ENCODE measurements at regions not wholly inside any gene's neighbourhood (a gene's known extent, or its start where the extent isn't known, plus 50 kb on each side); places are given as distances from the start of the nearest gene placed in this dataset.

DNA sequence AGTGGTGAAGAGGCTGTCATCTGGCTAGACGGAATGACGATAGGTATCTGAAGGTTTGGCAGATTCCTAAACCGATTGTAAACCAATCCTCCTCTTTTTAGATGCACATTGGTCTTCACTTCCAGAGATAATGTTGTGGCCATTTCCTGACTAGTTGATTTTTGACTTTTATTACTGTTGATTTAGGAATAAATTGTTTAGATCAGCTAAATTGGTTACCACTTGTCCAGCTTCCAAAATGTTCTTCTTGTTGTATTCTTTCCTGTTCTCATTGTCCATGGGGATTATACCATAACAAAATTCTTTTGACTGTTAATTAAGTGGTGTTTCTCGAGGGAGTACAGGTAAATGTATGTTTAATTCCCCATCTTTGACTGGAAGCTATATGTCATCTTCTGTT lies 119.7 kb downstream of the MACROH2A1 start:
- Histone ChIP-seq H3K27ac (no peak overlapping the region), H3K36me3 (no peaks in the 10 kb centered on the region), H3K27me3 (no peaks in the 10 kb centered on the region), H3K4me3 (no peak overlapping the region), H3K4me1 (no peaks in the 10 kb centered on the region), H3K9me3 (no peaks in the 10 kb centered on the region)
- no peak for TF ChIP-seq POLR2A (IDR thresholded peaks at IDR 0.05)
- TF ChIP-seq POLR2AphosphoS5 (IDR thresholded peaks at IDR 0.05), result no peak
- TF ChIP-seq, protein P1, sequence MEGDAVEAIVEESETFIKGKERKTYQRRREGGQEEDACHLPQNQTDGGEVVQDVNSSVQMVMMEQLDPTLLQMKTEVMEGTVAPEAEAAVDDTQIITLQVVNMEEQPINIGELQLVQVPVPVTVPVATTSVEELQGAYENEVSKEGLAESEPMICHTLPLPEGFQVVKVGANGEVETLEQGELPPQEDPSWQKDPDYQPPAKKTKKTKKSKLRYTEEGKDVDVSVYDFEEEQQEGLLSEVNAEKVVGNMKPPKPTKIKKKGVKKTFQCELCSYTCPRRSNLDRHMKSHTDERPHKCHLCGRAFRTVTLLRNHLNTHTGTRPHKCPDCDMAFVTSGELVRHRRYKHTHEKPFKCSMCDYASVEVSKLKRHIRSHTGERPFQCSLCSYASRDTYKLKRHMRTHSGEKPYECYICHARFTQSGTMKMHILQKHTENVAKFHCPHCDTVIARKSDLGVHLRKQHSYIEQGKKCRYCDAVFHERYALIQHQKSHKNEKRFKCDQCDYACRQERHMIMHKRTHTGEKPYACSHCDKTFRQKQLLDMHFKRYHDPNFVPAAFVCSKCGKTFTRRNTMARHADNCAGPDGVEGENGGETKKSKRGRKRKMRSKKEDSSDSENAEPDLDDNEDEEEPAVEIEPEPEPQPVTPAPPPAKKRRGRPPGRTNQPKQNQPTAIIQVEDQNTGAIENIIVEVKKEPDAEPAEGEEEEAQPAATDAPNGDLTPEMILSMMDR (IDR thresholded peaks at IDR 0.05), result no peak
- intact Hi-C loops (cut with DNase I; ENCODE audit: low total_unique reads), result no loop called here
- no peak for DNase-seq (ENCODE audit: low spot score in 2 of 2)

DNA sequence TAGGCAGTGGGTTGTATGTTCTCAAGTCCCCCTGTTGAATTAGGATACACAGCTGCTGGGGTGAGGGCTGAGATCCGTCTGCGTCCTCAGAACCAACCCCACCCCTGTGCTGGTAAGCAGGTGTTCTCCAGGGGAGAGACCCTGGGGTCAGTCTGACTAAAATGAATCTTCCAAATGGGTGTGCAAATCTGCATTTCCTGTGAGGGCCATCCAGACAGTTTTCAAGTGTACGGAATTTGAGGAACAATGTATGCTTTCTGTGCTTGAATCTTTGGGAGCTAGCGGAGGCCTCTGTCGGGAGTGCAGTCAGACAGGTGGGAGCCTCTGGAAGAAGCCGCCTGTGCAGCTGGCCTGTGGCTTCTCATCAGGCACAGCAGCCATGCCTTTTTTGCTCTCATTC lies 122.9 kb downstream of the MACROH2A1 start:
- DNase-seq (ENCODE audit: low spot score in 2 of 2), result no peak
- H3K27ac ChIP-seq, result no peak overlapping the region
- intact Hi-C loops (cut with DNase I; ENCODE audit: low total_unique reads), result no loop called here
- H3K27me3 ChIP-seq, result no peaks in the 10 kb centered on the region
- H3K9me3 ChIP-seq, result no peaks in the 10 kb centered on the region
- no peaks in the 10 kb centered on the region for H3K4me1 ChIP-seq
- no peak for TF ChIP-seq POLR2A (IDR thresholded peaks at IDR 0.05)
- TF ChIP-seq POLR2AphosphoS5 (IDR thresholded peaks at IDR 0.05), result no peak
- TF ChIP-seq, protein P1 (IDR thresholded peaks at IDR 0.05), result no peak
- H3K36me3 ChIP-seq, result no peaks in the 10 kb centered on the region
- H3K4me3 ChIP-seq, result no peak overlapping the region

DNA sequence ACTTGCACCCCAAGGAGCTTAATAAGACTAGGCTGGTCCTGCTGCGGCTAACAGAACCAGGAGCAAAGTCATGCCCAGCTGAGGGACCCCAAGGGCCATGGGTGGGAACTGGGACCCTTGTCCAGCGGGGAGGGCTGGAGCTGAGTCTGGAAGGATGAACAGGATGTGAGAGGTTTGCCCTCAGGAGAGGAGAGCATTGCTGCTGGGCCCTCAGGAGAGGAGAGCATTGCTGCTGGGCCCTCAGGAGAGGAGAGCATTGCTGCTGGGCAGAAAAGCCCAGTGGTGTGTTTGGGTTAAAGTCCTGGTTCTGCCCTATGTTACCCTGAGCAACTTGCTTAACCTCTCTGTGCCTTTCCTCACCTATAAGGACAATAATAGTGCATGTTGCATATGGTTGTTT lies 125.8 kb downstream of the MACROH2A1 start:
- Histone ChIP-seq H3K4me3 (no peak overlapping the region), H3K4me1 (no peaks in the 10 kb centered on the region), H3K9me3 (no peaks in the 10 kb centered on the region), H3K27me3 (no peaks in the 10 kb centered on the region), H3K36me3 (no peaks in the 10 kb centered on the region), H3K27ac (no peak overlapping the region)
- no peak for DNase-seq (ENCODE audit: low spot score in 2 of 2)
- TF ChIP-seq POLR2AphosphoS5 (IDR thresholded peaks at IDR 0.05) (no peak), POLR2A (IDR thresholded peaks at IDR 0.05) (no peak)
- intact Hi-C loops (cut with DNase I; ENCODE audit: low total_unique reads), result no loop called here

DNA sequence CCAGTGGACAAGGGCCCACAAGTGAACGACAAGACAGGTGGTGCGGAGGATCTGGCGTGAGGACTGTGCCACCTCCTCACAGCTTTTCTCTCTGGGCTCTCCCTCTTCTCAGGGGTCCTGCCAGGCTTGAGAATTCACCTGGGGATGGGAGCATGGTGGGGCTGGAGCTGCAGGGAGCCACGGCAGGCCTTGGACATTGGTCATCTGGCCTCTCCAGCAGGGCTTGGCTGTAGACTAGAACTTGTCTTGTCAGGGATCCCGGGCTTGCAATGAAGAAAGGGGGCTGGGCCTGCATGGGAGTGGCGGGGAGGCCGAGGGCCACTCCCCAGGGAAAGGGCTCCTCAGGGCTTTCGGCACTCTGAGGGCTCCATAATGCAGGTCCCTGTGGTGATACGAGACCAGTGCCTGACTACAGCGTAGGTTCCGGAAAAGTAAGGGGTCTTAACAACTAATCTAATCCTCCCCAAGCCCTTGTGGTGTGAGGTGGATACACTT lies 126.7 kb downstream of the MACROH2A1 start:
- TF ChIP-seq, protein P1 (IDR thresholded peaks at IDR 0.05), result no peak
- TF ChIP-seq POLR2A (IDR thresholded peaks at IDR 0.05), result no peak
- no peak for TF ChIP-seq POLR2AphosphoS5 (IDR thresholded peaks at IDR 0.05)
- Histone ChIP-seq H3K4me3 (no peak overlapping the region), H3K27ac (no peak overlapping the region), H3K9me3 (no peaks in the 10 kb centered on the region), H3K4me1 (no peaks in the 10 kb centered on the region), H3K36me3 (no peaks in the 10 kb centered on the region), H3K27me3 (no peaks in the 10 kb centered on the region)
- intact Hi-C loops (cut with DNase I; ENCODE audit: low total_unique reads), result no loop called here
- DNase-seq (ENCODE audit: low spot score in 2 of 2), result no peak

DNA sequence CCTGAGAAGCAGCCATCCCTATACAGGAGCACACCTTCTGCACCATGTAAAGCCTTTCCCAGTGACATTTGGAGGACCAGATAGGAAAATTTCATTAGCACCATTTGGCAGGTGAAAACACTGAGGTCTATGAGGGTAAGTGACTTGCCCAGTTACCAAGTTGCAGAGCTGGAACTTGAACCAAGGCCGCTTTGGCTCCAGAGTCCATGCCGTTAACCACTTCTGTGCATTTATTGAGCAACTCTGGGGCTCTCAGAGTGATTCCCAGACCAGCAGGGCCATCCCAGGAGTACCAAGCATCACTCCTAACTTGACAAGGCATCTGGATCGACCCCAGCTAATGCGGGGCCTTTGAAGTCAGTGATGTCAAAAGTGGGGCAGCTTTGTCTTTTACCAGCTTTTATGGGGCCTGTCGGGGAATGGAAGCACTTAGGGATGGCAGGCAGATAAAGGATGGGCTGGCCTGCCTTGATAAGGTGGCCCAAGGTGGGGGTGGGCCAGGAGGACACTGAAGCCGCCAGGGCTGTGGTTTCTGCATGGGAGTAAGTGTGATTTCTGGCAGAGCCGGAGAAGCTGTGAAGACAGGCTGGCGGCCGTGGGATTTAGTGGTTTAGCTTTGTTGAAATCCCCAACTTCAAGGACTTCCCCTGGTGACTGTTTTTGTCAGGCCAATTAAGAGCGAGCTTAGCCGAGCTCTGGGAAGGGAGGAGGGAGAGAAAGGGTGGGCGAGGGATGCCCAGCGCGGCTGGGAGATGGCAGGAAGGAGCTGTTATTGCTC lies 127.3 kb downstream of the MACROH2A1 start:
- no peaks in the 10 kb centered on the region for H3K9me3 ChIP-seq
- intact Hi-C loops (cut with DNase I; ENCODE audit: low total_unique reads), result no loop called here
- TF ChIP-seq POLR2AphosphoS5 (IDR thresholded peaks at IDR 0.05), result no peak
- TF ChIP-seq POLR2A (IDR thresholded peaks at IDR 0.05), result no peak
- TF ChIP-seq, protein P1 (IDR thresholded peaks at IDR 0.05), result no peak
- H3K27ac ChIP-seq, result no peak overlapping the region
- no peaks in the 10 kb centered on the region for H3K36me3 ChIP-seq
- no peak overlapping the region for H3K4me3 ChIP-seq
- no peaks in the 10 kb centered on the region for H3K4me1 ChIP-seq
- no peak for DNase-seq (ENCODE audit: low spot score in 2 of 2)
- H3K27me3 ChIP-seq, result no peaks in the 10 kb centered on the region

All from breast epithelium (tissue), 4 donors.